ENCODE measurements at regions not wholly inside any gene's neighbourhood (a gene's known extent, or its start where the extent isn't known, plus 50 kb on each side); places are given as distances from the start of the nearest gene placed in this dataset.

- Histone ChIP-seq H3K18ac (ENCODE audit: low read length) (no peak overlapping the region), H3K4me2 (ENCODE audit: low read length) (no peak overlapping the region), H3K4ac (ENCODE audit: low read depth, low read length) (no peak overlapping the region), H3K79me2 (ENCODE audit: control insufficient read depth, insufficient read depth, low read length) (no peaks in the 10 kb centered on the region), H3K36me3 (ENCODE audit: control insufficient read depth, insufficient read depth, low read length) (no peaks in the 10 kb centered on the region), H2BK120ac (ENCODE audit: low read depth, low read length) (no peak overlapping the region), H3K4me1 (ENCODE audit: control insufficient read depth, low read depth, low read length) (no peaks in the 10 kb centered on the region), H4K8ac (ENCODE audit: low read depth, low read length) (no peak overlapping the region), H3K9ac (ENCODE audit: low read length) (no peak overlapping the region), H3K56ac (ENCODE audit: low read length) (no peak overlapping the region), H3K27me3 (ENCODE audit: insufficient read depth, low read length, poor library complexity) (no peaks in the 10 kb centered on the region), H3K4me3 (ENCODE audit: low read length) (no peak overlapping the region), H2AK5ac (ENCODE audit: low read length) (no peak overlapping the region), H3K23ac (ENCODE audit: low read length) (no peak overlapping the region), H2BK5ac (ENCODE audit: low read length) (no peak overlapping the region), H3K79me1 (ENCODE audit: low read length) (no peaks in the 10 kb centered on the region), H2BK15ac (replicated peaks; ENCODE audit: low read depth) (no peak overlapping the region), H3K27ac (ENCODE audit: low read depth, low read length) (no peak overlapping the region), H4K5ac (ENCODE audit: low read length) (no peak overlapping the region)
- DNase-seq: no peak
- no CpG with 5 or more reads among the region's 1 CpG for WGBS (ENCODE audit: extremely low coverage, insufficient coverage, low lambda C conversion rate)
Observed at GRCh38 chr2:6704077-6704476, 161.6 kb downstream of the CMPK2 start.

- Histone ChIP-seq H3K4me3 (ENCODE audit: low read length) (no peak overlapping the region), H2AK5ac (ENCODE audit: low read length) (no peak overlapping the region), H4K5ac (ENCODE audit: low read length) (no peak overlapping the region), H3K79me2 (ENCODE audit: control insufficient read depth, insufficient read depth, low read length) (no peaks in the 10 kb centered on the region), H3K23ac (ENCODE audit: low read length) (no peak overlapping the region), H3K79me1 (ENCODE audit: low read length) (no peaks in the 10 kb centered on the region), H3K18ac (ENCODE audit: low read length) (no peak overlapping the region), H3K4me1 (ENCODE audit: control insufficient read depth, low read depth, low read length) (no peaks in the 10 kb centered on the region), H2BK15ac (replicated peaks; ENCODE audit: low read depth) (no peak overlapping the region), H3K27me3 (ENCODE audit: insufficient read depth, low read length, poor library complexity) (no peaks in the 10 kb centered on the region), H3K36me3 (ENCODE audit: control insufficient read depth, insufficient read depth, low read length) (no peaks in the 10 kb centered on the region), H3K4me2 (ENCODE audit: low read length) (no peak overlapping the region), H3K27ac (ENCODE audit: low read depth, low read length) (no peak overlapping the region), H3K4ac (ENCODE audit: low read depth, low read length) (no peak overlapping the region), H3K9ac (ENCODE audit: low read length) (no peak overlapping the region), H4K8ac (ENCODE audit: low read depth, low read length) (no peak overlapping the region), H3K56ac (ENCODE audit: low read length) (no peak overlapping the region), H2BK120ac (ENCODE audit: low read depth, low read length) (no peak overlapping the region), H2BK5ac (ENCODE audit: low read length) (no peak overlapping the region)
- WGBS (ENCODE audit: extremely low coverage, insufficient coverage, low lambda C conversion rate): no CpG with 5 or more reads among the region's 2 CpGs
- DNase-seq: no peak
Observed at GRCh38 chr2:6721395-6721794, 144.3 kb downstream of the CMPK2 start.

- DNase-seq: no peak
- no peak overlapping the region for H3K4me3 ChIP-seq (ENCODE audit: low read length)
- no peaks in the 10 kb centered on the region for H3K4me1 ChIP-seq (ENCODE audit: control insufficient read depth, low read depth, low read length)
- H3K79me2 ChIP-seq (ENCODE audit: control insufficient read depth, insufficient read depth, low read length): no peaks in the 10 kb centered on the region
- no peak overlapping the region for H2BK120ac ChIP-seq (ENCODE audit: low read depth, low read length)
- no peaks in the 10 kb centered on the region for H3K79me1 ChIP-seq (ENCODE audit: low read length)
- no peak overlapping the region for H3K9ac ChIP-seq (ENCODE audit: low read length)
- no peaks in the 10 kb centered on the region for H3K36me3 ChIP-seq (ENCODE audit: control insufficient read depth, insufficient read depth, low read length)
- H3K4me2 ChIP-seq (ENCODE audit: low read length): no peak overlapping the region
- H4K5ac ChIP-seq (ENCODE audit: low read length): no peak overlapping the region
- no peak overlapping the region for H3K18ac ChIP-seq (ENCODE audit: low read length)
- WGBS (ENCODE audit: extremely low coverage, insufficient coverage, low lambda C conversion rate): no CpG with 5 or more reads among the region's 2 CpGs
- H3K27me3 ChIP-seq (ENCODE audit: insufficient read depth, low read length, poor library complexity): no peaks in the 10 kb centered on the region
- H3K4ac ChIP-seq (ENCODE audit: low read depth, low read length): no peak overlapping the region
- H3K27ac ChIP-seq (ENCODE audit: low read depth, low read length): no peak overlapping the region
- H2AK5ac ChIP-seq (ENCODE audit: low read length): no peak overlapping the region
- H3K23ac ChIP-seq (ENCODE audit: low read length): no peak overlapping the region
- no peak overlapping the region for H2BK5ac ChIP-seq (ENCODE audit: low read length)
- no peak overlapping the region for H3K56ac ChIP-seq (ENCODE audit: low read length)
- no peak overlapping the region for H4K8ac ChIP-seq (ENCODE audit: low read depth, low read length)
- no peak overlapping the region for H2BK15ac ChIP-seq (replicated peaks; ENCODE audit: low read depth)
Observed at GRCh38 chr2:6722574-6722973, 143.1 kb downstream of the CMPK2 start.

- H3K23ac ChIP-seq (ENCODE audit: low read length): no peak overlapping the region
- no peak overlapping the region for H4K5ac ChIP-seq (ENCODE audit: low read length)
- H3K18ac ChIP-seq (ENCODE audit: low read length): no peak overlapping the region
- no peak overlapping the region for H2BK120ac ChIP-seq (ENCODE audit: low read depth, low read length)
- H4K8ac ChIP-seq (ENCODE audit: low read depth, low read length): no peak overlapping the region
- H3K56ac ChIP-seq (ENCODE audit: low read length): no peak overlapping the region
- no peaks in the 10 kb centered on the region for H3K4me1 ChIP-seq (ENCODE audit: control insufficient read depth, low read depth, low read length)
- no peaks in the 10 kb centered on the region for H3K79me2 ChIP-seq (ENCODE audit: control insufficient read depth, insufficient read depth, low read length)
- H3K27me3 ChIP-seq (ENCODE audit: insufficient read depth, low read length, poor library complexity): no peaks in the 10 kb centered on the region
- no peak overlapping the region for H3K9ac ChIP-seq (ENCODE audit: low read length)
- no peak overlapping the region for H2BK15ac ChIP-seq (replicated peaks; ENCODE audit: low read depth)
- no peak overlapping the region for H3K4ac ChIP-seq (ENCODE audit: low read depth, low read length)
- DNase-seq: no peak
- WGBS (ENCODE audit: extremely low coverage, insufficient coverage, low lambda C conversion rate): no CpG with 5 or more reads among the region's 8 CpGs
- H3K4me3 ChIP-seq (ENCODE audit: low read length): no peak overlapping the region
- H3K36me3 ChIP-seq (ENCODE audit: control insufficient read depth, insufficient read depth, low read length): no peaks in the 10 kb centered on the region
- H3K4me2 ChIP-seq (ENCODE audit: low read length): no peak overlapping the region
- no peaks in the 10 kb centered on the region for H3K79me1 ChIP-seq (ENCODE audit: low read length)
- H3K27ac ChIP-seq (ENCODE audit: low read depth, low read length): no peak overlapping the region
- no peak overlapping the region for H2AK5ac ChIP-seq (ENCODE audit: low read length)
- no peak overlapping the region for H2BK5ac ChIP-seq (ENCODE audit: low read length)
Observed at GRCh38 chr2:6723865-6724604, 141.7 kb downstream of the CMPK2 start.

DNA sequence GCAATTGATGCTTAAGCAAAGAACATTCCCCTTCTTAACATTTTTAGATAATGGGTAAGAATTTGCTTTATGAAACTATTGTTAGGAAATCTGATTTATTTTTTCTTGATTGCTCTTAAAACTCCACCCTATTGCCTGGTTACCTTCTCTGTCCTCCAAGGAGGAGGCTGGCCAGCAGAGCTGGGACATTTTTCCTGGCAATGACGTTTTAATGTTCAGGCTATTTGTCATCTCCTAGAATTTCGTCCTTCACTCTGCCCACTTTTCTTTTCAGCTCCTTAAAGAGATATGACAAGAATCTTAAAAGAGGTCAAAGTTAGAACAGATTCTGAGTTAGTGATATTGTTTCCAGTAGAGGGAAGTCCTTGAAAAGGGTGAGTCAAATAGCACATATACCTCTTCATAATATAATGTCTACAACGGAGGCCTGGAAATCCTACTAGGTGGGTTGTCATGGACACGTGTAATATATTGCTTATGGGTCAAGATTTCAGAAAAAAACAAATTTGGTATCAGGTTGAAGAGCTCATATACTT lies 141.0 kb downstream of the CMPK2 start:
- no peak overlapping the region for H3K56ac ChIP-seq (ENCODE audit: low read length)
- H2BK15ac ChIP-seq (replicated peaks; ENCODE audit: low read depth): no peak overlapping the region
- no peaks in the 10 kb centered on the region for H3K79me2 ChIP-seq (ENCODE audit: control insufficient read depth, insufficient read depth, low read length)
- no peak for DNase-seq
- H3K36me3 ChIP-seq (ENCODE audit: control insufficient read depth, insufficient read depth, low read length): no peaks in the 10 kb centered on the region
- no peak overlapping the region for H2AK5ac ChIP-seq (ENCODE audit: low read length)
- H3K27ac ChIP-seq (ENCODE audit: low read depth, low read length): no peak overlapping the region
- no peak overlapping the region for H3K18ac ChIP-seq (ENCODE audit: low read length)
- no peaks in the 10 kb centered on the region for H3K27me3 ChIP-seq (ENCODE audit: insufficient read depth, low read length, poor library complexity)
- no peak overlapping the region for H2BK120ac ChIP-seq (ENCODE audit: low read depth, low read length)
- H3K4me3 ChIP-seq (ENCODE audit: low read length): no peak overlapping the region
- H4K8ac ChIP-seq (ENCODE audit: low read depth, low read length): no peak overlapping the region
- no CpG with 5 or more reads among the region's 4 CpGs for WGBS (ENCODE audit: extremely low coverage, insufficient coverage, low lambda C conversion rate)
- no peak overlapping the region for H4K5ac ChIP-seq (ENCODE audit: low read length)
- H3K4ac ChIP-seq (ENCODE audit: low read depth, low read length): no peak overlapping the region
- no peak overlapping the region for H3K9ac ChIP-seq (ENCODE audit: low read length)
- H3K4me1 ChIP-seq (ENCODE audit: control insufficient read depth, low read depth, low read length): no peaks in the 10 kb centered on the region
- H2BK5ac ChIP-seq (ENCODE audit: low read length): no peak overlapping the region
- H3K23ac ChIP-seq (ENCODE audit: low read length): no peak overlapping the region
- no peak overlapping the region for H3K4me2 ChIP-seq (ENCODE audit: low read length)
- H3K79me1 ChIP-seq (ENCODE audit: low read length): no peaks in the 10 kb centered on the region

DNA sequence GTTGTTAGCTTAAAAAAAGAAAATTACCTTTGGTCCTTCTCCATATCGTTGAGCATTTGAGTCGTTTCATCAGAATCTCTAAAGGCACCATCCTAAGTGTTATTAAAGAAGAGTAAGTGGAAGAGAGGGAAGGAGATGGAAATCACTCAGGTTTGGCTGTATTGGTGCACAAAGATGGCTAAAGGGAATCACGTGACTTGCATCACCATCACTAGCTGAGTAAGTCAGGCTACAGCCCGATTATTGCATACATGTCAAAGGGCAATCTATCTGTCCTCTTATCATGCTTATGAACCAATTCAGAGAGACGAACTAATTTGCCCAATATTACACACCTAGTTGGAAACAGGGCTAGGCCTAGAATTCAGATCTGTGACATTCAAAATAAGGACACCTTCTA lies 137.6 kb downstream of the CMPK2 start:
- DNase-seq: no peak
- H2BK120ac ChIP-seq (ENCODE audit: low read depth, low read length): no peak overlapping the region
- no peak overlapping the region for H3K18ac ChIP-seq (ENCODE audit: low read length)
- H2AK5ac ChIP-seq (ENCODE audit: low read length): no peak overlapping the region
- H3K79me1 ChIP-seq (ENCODE audit: low read length): no peaks in the 10 kb centered on the region
- H3K9ac ChIP-seq (ENCODE audit: low read length): no peak overlapping the region
- no peaks in the 10 kb centered on the region for H3K36me3 ChIP-seq (ENCODE audit: control insufficient read depth, insufficient read depth, low read length)
- no peak overlapping the region for H4K8ac ChIP-seq (ENCODE audit: low read depth, low read length)
- no peaks in the 10 kb centered on the region for H3K27me3 ChIP-seq (ENCODE audit: insufficient read depth, low read length, poor library complexity)
- H3K56ac ChIP-seq (ENCODE audit: low read length): no peak overlapping the region
- H3K27ac ChIP-seq (ENCODE audit: low read depth, low read length): no peak overlapping the region
- no peak overlapping the region for H2BK15ac ChIP-seq (replicated peaks; ENCODE audit: low read depth)
- H3K79me2 ChIP-seq (ENCODE audit: control insufficient read depth, insufficient read depth, low read length): no peaks in the 10 kb centered on the region
- H3K4me2 ChIP-seq (ENCODE audit: low read length): no peak overlapping the region
- no CpG with 5 or more reads among the region's 5 CpGs for WGBS (ENCODE audit: extremely low coverage, insufficient coverage, low lambda C conversion rate)
- no peak overlapping the region for H2BK5ac ChIP-seq (ENCODE audit: low read length)
- H3K4me3 ChIP-seq (ENCODE audit: low read length): no peak overlapping the region
- no peaks in the 10 kb centered on the region for H3K4me1 ChIP-seq (ENCODE audit: control insufficient read depth, low read depth, low read length)
- no peak overlapping the region for H3K23ac ChIP-seq (ENCODE audit: low read length)
- H4K5ac ChIP-seq (ENCODE audit: low read length): no peak overlapping the region
- H3K4ac ChIP-seq (ENCODE audit: low read depth, low read length): no peak overlapping the region

Data from mesendoderm (in vitro differentiated cells).